GM23338 (cell line): ENCODE measurements at regions not wholly inside any gene's neighbourhood (a gene's known extent, or its start where the extent isn't known, plus 50 kb on each side); places are given as distances from the start of the nearest gene placed in this dataset.

Source experiments
- ATAC-seq: fragments of 200-7000 bp; cut with Tn5 transposase; 3 replicates; pipeline ENCODE4 v1.9.1; 2020
- DNase-seq: peaks from one replicate; pipeline ENCODE4 v3.0.0-alpha.2; 2015; ENCODE audit warnings: low spot score
- H2AFZ ChIP-seq: fragments of 200-600 bp; sonication (generic); 2 replicates; pipeline ENCODE4 v1.8.0; 2016; ENCODE audit warnings: antibody characterized with exemption, mild to moderate bottlenecking, moderate library complexity
- H3F3A ChIP-seq: fragments of 200-600 bp; sonication (generic); replicated peaks from 2 replicates; pipeline ENCODE4 v1.8.0; 2017; ENCODE audit warnings: antibody characterized with exemption, mixed run types, low read depth
- H3K27ac ChIP-seq: fragments of 200-600 bp; sonication (generic); 2 replicates; pipeline ENCODE4 v1.6.1; 2016; ENCODE audit warnings: low read depth
- H3K27me3 ChIP-seq: fragments of 200-600 bp; sonication (generic); 2 replicates; pipeline ENCODE4 v1.8.0; 2016; ENCODE audit warnings: mild to moderate bottlenecking, mixed run types, moderate library complexity; ENCODE audit not compliant: insufficient read depth
- H3K36me3 ChIP-seq: fragments of 200-600 bp; sonication (generic); 2 replicates; pipeline ENCODE4 v1.8.0; 2016; ENCODE audit warnings: mild to moderate bottlenecking; ENCODE audit not compliant: insufficient read depth
- H3K4me1 ChIP-seq: fragments of 200-600 bp; sonication (generic); 2 replicates; pipeline ENCODE4 v1.8.0; 2016; ENCODE audit warnings: mild to moderate bottlenecking, moderate library complexity; ENCODE audit not compliant: insufficient read depth
- H3K4me2 ChIP-seq: fragments of 200-600 bp; sonication (generic); 2 replicates; pipeline ENCODE4 v1.7.1; 2017; ENCODE audit warnings: mixed run types
- H3K4me3 ChIP-seq: fragments of 200-600 bp; sonication (generic); 2 replicates; pipeline ENCODE4 v1.6.1; 2016; ENCODE audit warnings: mixed run types
- H3K79me2 ChIP-seq: fragments of 200-600 bp; sonication (generic); replicated peaks from 2 replicates; pipeline ENCODE4 v1.8.0; 2017; ENCODE audit warnings: mild to moderate bottlenecking; ENCODE audit not compliant: insufficient read depth
- H3K9me2 ChIP-seq: fragments of 200-600 bp; sonication (generic); 2 replicates; pipeline ENCODE4 v1.8.0; 2017; ENCODE audit not compliant: insufficient read depth
- H4K20me1 ChIP-seq: fragments of 200-600 bp; sonication (generic); replicated peaks from 2 replicates; pipeline ENCODE4 v1.8.0; 2017; ENCODE audit warnings: mild to moderate bottlenecking; ENCODE audit not compliant: insufficient read depth
- H3K27ac Mint-ChIP-seq: 2 replicates; pipeline ENCODE4 v1.8.0; 2020; ENCODE audit warnings: inconsistent platforms, mild to moderate bottlenecking, moderate library complexity, mixed read lengths
- H3K27me3 Mint-ChIP-seq: 3 replicates; pipeline ENCODE4 v1.8.0; 2022; ENCODE audit warnings: low read depth, mild to moderate bottlenecking, moderate library complexity, mixed read lengths, inconsistent platforms; ENCODE audit not compliant: insufficient read depth, poor library complexity
- H3K36me3 Mint-ChIP-seq: 3 replicates; pipeline ENCODE4 v1.8.0; 2021; ENCODE audit warnings: low read depth, mild to moderate bottlenecking, inconsistent platforms, moderate library complexity, mixed read lengths
- H3K4me1 Mint-ChIP-seq: 3 replicates; pipeline ENCODE4 v1.8.0; 2020; ENCODE audit warnings: mild to moderate bottlenecking, inconsistent platforms, mixed read lengths
- H3K4me3 Mint-ChIP-seq: 3 replicates; pipeline ENCODE4 v1.8.0; 2021; ENCODE audit warnings: moderate library complexity, mild to moderate bottlenecking, inconsistent platforms, mixed read lengths
- H3K9me3 Mint-ChIP-seq: 3 replicates; pipeline ENCODE4 v1.8.0; 2020; ENCODE audit warnings: moderate library complexity, mild to moderate bottlenecking, inconsistent platforms, mixed read lengths
- CREB1 ChIP-seq: fragments of 250-450 bp; sonication (Bioruptor Pico); IDR thresholded peaks from 2 replicates; pipeline ENCODE4 v1.5.0; 2020; ENCODE audit warnings: low read depth, mild to moderate bottlenecking, moderate library complexity
- EZH2phosphoT487 ChIP-seq: fragments of 200-600 bp; sonication (generic); IDR thresholded peaks from one replicate; pipeline ENCODE4 v1.8.1; 2018; ENCODE audit warnings: antibody characterized with exemption; ENCODE audit not compliant: unreplicated experiment
- JUNB ChIP-seq: IDR thresholded peaks from one replicate; pipeline ENCODE4 v1.6.1; 2016; ENCODE audit warnings: antibody characterized with exemption; ENCODE audit not compliant: unreplicated experiment
- STAT1 ChIP-seq: IDR thresholded peaks from one replicate; pipeline ENCODE4 v1.6.1; 2016; ENCODE audit warnings: antibody characterized with exemption; ENCODE audit not compliant: unreplicated experiment
- ZNF114 ChIP-seq: fragments of 250-450 bp; sonication (Bioruptor Pico); IDR thresholded peaks from 2 replicates; pipeline ENCODE4 v1.5.0; 2020; ENCODE audit warnings: mild to moderate bottlenecking, moderate library complexity
- ZNF331 ChIP-seq: fragments of 250-450 bp; sonication (Bioruptor Pico); IDR thresholded peaks from 2 replicates; pipeline ENCODE4 v1.5.0; 2020; ENCODE audit warnings: low read depth, mild to moderate bottlenecking, moderate library complexity
- TF ChIP-seq, protein P1 (sequence below): fragments of 250-450 bp; sonication (Bioruptor Pico); IDR thresholded peaks from 2 replicates; pipeline ENCODE4 v1.5.0; 2020; ENCODE audit warnings: mild to moderate bottlenecking, moderate library complexity
- TF ChIP-seq, protein P2 (sequence below), 2 experiments: fragments of 200-600 bp in 1 of 2; sonication (generic) in 1 of 2; conservative IDR thresholded peaks; 2 replicates each; pipeline versions ENCODE4 v1.5.1 to v1.6.1; 2016 to 2017; ENCODE audit warnings: antibody characterized with exemption in 2 of 2, low read depth in 2 of 2, mild to moderate bottlenecking in 2 of 2, moderate library complexity in 1 of 2
- TF ChIP-seq, protein P3 (sequence below): IDR thresholded peaks from 2 replicates; pipeline ENCODE4 v1.6.1; 2016; ENCODE audit warnings: antibody characterized with exemption
- TF ChIP-seq, protein P4 (sequence below): IDR thresholded peaks from one replicate; pipeline ENCODE4 v1.6.1; 2018; ENCODE audit warnings: antibody characterized with exemption; ENCODE audit not compliant: unreplicated experiment

DNA sequence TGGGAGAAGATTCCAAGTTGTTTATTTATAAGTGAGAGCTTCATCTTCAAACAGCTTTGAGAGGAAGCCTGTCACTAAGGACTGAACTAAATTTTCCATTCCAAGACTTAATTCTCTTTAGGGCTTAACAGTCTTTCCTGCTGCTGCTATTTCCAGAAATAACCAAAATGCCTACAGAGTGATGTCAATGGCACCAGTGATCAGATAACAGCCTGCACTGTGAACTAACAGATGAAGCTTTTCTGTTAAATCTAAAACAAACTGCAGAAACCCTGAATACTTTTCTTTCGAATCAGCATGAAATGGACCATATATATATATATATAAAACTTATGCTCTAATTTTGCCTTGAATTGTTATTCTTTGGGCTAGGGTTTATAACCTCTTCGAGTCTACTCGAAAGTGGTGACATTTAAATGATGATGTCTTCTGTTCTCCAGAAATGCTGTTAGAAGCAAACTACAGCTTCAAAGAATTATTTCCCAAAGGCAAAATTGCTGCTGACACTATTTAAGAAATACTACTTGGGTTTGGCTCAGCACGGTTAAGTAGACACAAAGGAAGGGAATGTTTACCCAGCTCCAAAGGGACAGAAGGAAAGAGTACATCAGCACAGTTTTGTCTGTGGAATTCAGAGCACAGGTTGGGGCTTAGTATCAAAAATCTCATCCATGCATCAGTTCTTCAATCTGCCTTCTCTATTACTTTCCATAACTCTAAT is 238.5 kb upstream of the LRRN1 start:
- H3K36me3 Mint-ChIP-seq = peaks cover 25% of the 10 kb centered on the region; the same call in 2 of the 3 replicates
- H3K4me1 Mint-ChIP-seq = no peaks in the 10 kb centered on the region
- no peak overlapping the region for H3K27ac ChIP-seq
- H3K4me2 ChIP-seq = no peak overlapping the region
- H3K9me3 Mint-ChIP-seq = peaks cover 61% of the 10 kb centered on the region
- DNase-seq (no peak), ATAC-seq (no peak)
- H4K20me1 ChIP-seq = no peaks in the 10 kb centered on the region
- no peak overlapping the region for H2AFZ ChIP-seq
- no peaks in the 10 kb centered on the region for H3K79me2 ChIP-seq
- H3K4me1 ChIP-seq = no peaks in the 10 kb centered on the region
- H3K4me3 ChIP-seq = no peak overlapping the region
- H3K36me3 ChIP-seq = no peaks in the 10 kb centered on the region; the same call in 1 of the 2 replicates
- no peak overlapping the region for H3K4me3 Mint-ChIP-seq
- no peaks in the 10 kb centered on the region for H3F3A ChIP-seq
- H3K27me3 ChIP-seq = no peaks in the 10 kb centered on the region
- H3K9me2 ChIP-seq = no peaks in the 10 kb centered on the region
- peaks cover 4% of the 10 kb centered on the region for H3K27me3 Mint-ChIP-seq
- no peak overlapping the region for H3K27ac Mint-ChIP-seq
- TF ChIP-seq, protein P1, sequence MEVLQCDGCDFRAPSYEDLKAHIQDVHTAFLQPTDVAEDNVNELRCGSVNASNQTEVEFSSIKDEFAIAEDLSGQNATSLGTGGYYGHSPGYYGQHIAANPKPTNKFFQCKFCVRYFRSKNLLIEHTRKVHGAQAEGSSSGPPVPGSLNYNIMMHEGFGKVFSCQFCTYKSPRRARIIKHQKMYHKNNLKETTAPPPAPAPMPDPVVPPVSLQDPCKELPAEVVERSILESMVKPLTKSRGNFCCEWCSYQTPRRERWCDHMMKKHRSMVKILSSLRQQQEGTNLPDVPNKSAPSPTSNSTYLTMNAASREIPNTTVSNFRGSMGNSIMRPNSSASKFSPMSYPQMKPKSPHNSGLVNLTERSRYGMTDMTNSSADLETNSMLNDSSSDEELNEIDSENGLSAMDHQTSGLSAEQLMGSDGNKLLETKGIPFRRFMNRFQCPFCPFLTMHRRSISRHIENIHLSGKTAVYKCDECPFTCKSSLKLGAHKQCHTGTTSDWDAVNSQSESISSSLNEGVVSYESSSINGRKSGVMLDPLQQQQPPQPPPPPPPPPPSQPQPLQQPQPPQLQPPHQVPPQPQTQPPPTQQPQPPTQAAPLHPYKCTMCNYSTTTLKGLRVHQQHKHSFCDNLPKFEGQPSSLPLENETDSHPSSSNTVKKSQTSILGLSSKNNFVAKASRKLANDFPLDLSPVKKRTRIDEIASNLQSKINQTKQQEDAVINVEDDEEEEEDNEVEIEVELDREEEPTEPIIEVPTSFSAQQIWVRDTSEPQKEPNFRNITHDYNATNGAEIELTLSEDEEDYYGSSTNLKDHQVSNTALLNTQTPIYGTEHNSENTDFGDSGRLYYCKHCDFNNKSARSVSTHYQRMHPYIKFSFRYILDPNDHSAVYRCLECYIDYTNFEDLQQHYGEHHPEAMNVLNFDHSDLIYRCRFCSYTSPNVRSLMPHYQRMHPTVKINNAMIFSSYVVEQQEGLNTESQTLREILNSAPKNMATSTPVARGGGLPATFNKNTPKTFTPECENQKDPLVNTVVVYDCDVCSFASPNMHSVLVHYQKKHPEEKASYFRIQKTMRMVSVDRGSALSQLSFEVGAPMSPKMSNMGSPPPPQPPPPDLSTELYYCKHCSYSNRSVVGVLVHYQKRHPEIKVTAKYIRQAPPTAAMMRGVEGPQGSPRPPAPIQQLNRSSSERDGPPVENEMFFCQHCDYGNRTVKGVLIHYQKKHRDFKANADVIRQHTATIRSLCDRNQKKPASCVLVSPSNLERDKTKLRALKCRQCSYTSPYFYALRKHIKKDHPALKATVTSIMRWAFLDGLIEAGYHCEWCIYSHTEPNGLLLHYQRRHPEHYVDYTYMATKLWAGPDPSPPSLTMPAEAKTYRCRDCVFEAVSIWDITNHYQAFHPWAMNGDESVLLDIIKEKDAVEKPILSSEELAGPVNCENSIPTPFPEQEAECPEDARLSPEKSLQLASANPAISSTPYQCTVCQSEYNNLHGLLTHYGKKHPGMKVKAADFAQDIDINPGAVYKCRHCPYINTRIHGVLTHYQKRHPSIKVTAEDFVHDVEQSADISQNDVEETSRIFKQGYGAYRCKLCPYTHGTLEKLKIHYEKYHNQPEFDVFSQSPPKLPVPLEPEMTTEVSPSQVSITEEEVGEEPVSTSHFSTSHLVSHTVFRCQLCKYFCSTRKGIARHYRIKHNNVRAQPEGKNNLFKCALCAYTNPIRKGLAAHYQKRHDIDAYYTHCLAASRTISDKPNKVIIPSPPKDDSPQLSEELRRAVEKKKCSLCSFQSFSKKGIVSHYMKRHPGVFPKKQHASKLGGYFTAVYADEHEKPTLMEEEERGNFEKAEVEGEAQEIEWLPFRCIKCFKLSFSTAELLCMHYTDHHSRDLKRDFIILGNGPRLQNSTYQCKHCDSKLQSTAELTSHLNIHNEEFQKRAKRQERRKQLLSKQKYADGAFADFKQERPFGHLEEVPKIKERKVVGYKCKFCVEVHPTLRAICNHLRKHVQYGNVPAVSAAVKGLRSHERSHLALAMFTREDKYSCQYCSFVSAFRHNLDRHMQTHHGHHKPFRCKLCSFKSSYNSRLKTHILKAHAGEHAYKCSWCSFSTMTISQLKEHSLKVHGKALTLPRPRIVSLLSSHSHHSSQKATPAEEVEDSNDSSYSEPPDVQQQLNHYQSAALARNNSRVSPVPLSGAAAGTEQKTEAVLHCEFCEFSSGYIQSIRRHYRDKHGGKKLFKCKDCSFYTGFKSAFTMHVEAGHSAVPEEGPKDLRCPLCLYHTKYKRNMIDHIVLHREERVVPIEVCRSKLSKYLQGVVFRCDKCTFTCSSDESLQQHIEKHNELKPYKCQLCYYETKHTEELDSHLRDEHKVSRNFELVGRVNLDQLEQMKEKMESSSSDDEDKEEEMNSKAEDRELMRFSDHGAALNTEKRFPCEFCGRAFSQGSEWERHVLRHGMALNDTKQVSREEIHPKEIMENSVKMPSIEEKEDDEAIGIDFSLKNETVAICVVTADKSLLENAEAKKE (CRISPR knock-in tag) = no peak
- TF ChIP-seq STAT1 (no peak), CREB1 (CRISPR knock-in tag) (no peak), EZH2phosphoT487 (no peak), ZNF331 (CRISPR knock-in tag) (no peak), ZNF114 (CRISPR knock-in tag) (no peak), JUNB (no peak)
- TF ChIP-seq, protein P2, sequence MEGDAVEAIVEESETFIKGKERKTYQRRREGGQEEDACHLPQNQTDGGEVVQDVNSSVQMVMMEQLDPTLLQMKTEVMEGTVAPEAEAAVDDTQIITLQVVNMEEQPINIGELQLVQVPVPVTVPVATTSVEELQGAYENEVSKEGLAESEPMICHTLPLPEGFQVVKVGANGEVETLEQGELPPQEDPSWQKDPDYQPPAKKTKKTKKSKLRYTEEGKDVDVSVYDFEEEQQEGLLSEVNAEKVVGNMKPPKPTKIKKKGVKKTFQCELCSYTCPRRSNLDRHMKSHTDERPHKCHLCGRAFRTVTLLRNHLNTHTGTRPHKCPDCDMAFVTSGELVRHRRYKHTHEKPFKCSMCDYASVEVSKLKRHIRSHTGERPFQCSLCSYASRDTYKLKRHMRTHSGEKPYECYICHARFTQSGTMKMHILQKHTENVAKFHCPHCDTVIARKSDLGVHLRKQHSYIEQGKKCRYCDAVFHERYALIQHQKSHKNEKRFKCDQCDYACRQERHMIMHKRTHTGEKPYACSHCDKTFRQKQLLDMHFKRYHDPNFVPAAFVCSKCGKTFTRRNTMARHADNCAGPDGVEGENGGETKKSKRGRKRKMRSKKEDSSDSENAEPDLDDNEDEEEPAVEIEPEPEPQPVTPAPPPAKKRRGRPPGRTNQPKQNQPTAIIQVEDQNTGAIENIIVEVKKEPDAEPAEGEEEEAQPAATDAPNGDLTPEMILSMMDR (conservative IDR thresholded peaks at IDR 0.05; ENCODE audit: low read depth in 2 of 2) = no peak
- TF ChIP-seq, protein P3, sequence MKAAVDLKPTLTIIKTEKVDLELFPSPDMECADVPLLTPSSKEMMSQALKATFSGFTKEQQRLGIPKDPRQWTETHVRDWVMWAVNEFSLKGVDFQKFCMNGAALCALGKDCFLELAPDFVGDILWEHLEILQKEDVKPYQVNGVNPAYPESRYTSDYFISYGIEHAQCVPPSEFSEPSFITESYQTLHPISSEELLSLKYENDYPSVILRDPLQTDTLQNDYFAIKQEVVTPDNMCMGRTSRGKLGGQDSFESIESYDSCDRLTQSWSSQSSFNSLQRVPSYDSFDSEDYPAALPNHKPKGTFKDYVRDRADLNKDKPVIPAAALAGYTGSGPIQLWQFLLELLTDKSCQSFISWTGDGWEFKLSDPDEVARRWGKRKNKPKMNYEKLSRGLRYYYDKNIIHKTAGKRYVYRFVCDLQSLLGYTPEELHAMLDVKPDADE = no peak
- TF ChIP-seq, protein P4, sequence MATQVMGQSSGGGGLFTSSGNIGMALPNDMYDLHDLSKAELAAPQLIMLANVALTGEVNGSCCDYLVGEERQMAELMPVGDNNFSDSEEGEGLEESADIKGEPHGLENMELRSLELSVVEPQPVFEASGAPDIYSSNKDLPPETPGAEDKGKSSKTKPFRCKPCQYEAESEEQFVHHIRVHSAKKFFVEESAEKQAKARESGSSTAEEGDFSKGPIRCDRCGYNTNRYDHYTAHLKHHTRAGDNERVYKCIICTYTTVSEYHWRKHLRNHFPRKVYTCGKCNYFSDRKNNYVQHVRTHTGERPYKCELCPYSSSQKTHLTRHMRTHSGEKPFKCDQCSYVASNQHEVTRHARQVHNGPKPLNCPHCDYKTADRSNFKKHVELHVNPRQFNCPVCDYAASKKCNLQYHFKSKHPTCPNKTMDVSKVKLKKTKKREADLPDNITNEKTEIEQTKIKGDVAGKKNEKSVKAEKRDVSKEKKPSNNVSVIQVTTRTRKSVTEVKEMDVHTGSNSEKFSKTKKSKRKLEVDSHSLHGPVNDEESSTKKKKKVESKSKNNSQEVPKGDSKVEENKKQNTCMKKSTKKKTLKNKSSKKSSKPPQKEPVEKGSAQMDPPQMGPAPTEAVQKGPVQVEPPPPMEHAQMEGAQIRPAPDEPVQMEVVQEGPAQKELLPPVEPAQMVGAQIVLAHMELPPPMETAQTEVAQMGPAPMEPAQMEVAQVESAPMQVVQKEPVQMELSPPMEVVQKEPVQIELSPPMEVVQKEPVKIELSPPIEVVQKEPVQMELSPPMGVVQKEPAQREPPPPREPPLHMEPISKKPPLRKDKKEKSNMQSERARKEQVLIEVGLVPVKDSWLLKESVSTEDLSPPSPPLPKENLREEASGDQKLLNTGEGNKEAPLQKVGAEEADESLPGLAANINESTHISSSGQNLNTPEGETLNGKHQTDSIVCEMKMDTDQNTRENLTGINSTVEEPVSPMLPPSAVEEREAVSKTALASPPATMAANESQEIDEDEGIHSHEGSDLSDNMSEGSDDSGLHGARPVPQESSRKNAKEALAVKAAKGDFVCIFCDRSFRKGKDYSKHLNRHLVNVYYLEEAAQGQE = no peak
